NCI-H345 (cell line): ENCODE measurements at regions not wholly inside any gene's neighbourhood (a gene's known extent, or its start where the extent isn't known, plus 50 kb on each side); places are given as distances from the start of the nearest gene placed in this dataset.
"Not testable (repeated sequence)": the region's sequence is repeated elsewhere in the genome, so short reads cannot be mapped to it uniquely, and the experiment has no call there.

ENCODE experiments used
- DNase-seq: peaks from one replicate; lab custom pipeline; 2025; lab: John Stamatoyannopoulos, UW

- not testable (repeated sequence) for DNase-seq
Measured at GRCh38 chr7:97928844-97929243, 56.6 kb upstream of the ASNS start.

DNA sequence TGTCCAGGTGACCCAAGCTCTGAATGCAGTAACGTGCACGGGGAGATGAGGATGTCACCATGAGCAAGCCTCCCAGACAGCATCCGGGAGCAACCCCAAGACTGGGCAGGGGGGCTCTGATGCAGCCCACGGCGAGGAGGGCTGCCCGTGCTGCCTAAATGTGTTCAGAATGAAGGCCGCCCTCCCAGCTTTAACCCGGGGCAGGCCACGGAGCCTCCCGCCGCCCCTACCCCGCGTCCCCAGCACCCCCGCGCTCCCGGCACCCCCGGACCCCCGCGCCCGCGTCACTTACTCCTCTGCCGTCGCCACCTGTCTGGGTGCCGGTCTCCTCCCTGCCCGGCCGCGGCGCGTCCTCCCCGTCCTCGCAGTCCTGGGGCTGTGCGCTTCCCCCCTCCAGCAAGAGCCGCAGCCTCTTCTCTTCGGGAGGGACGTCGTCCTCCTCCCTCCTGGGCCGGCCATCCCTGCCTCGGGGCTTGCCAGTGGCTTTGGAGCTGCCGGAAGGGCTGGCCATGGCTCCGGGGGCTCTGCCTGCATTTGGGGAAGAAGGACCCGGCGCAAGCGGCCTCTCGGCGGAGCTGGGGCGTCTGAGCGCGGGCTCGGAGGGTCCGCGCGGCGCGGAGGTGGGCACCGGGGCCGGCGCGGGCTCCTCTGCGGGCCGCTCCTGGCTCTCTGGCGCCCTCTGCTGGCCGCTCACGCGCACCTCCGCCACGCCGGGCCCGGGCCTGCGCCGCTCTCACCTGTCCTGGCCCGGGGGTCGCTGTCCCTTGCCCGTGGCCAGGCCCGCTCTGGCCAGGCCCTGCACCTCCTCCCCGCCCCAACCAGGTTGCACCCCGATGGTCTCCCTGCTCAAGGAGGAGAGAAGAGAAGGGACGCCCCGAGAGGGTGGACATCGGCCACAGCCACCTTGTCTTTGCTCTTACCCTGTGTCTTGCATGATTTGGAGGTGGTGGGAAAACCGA is 55.9 kb upstream of the ASNS start:
- DNase-seq: peak; percentile 61
